ENCODE measurements at regions not wholly inside any gene's neighbourhood (a gene's known extent, or its start where the extent isn't known, plus 50 kb on each side); places are given as distances from the start of the nearest gene placed in this dataset.

- Histone ChIP-seq H3K79me2 (ENCODE audit: insufficient read depth, low read length) (no peaks in the 10 kb centered on the region), H4K5ac (ENCODE audit: insufficient read length, low read depth, low read length) (no peak overlapping the region), H4K8ac (replicated peaks; ENCODE audit: insufficient read length, low read depth, low read length) (no peak overlapping the region), H3T11ph (ENCODE audit: low read length) (no peak overlapping the region), H3K23ac (ENCODE audit: insufficient read length, low read depth, low read length) (no peak overlapping the region), H3K27ac (ENCODE audit: insufficient read length, low read depth, low read length) (no peak overlapping the region), H4K91ac (ENCODE audit: insufficient read length, low read depth, low read length) (peak overlapping the region; percentile 14), H2AK5ac (ENCODE audit: insufficient read length, low read length) (no peak overlapping the region), H3K14ac (ENCODE audit: insufficient read depth, low read length) (no peak overlapping the region), H3K23me2 (ENCODE audit: insufficient read length, low read depth, low read length, poor library complexity, severe bottlenecking) (no peaks in the 10 kb centered on the region), H2BK15ac (ENCODE audit: low read depth, low read length) (no peak overlapping the region), H4K20me1 (ENCODE audit: control insufficient read depth, insufficient read depth, insufficient read length) (no peaks in the 10 kb centered on the region), H3K9ac (ENCODE audit: extremely low read depth, insufficient read length, low read length) (no peak overlapping the region), H2AFZ (ENCODE audit: low read length) (no peak overlapping the region), H2BK120ac (ENCODE audit: low read depth, low read length, poor library complexity, severe bottlenecking) (no peak overlapping the region), H2BK12ac (ENCODE audit: insufficient read length, low read depth, low read length) (no peak overlapping the region), H2BK5ac (ENCODE audit: insufficient read length, low read length) (no peak overlapping the region), H3K4me1 (ENCODE audit: insufficient read depth, low read length) (no peaks in the 10 kb centered on the region), H3K4ac (ENCODE audit: low read depth, low read length) (no peak overlapping the region), H3K9me3 (ENCODE audit: control insufficient read depth, low read depth, low read length) (no peaks in the 10 kb centered on the region), H3K79me1 (ENCODE audit: insufficient read depth, low read depth, low read length, poor library complexity, severe bottlenecking) (no peaks in the 10 kb centered on the region), H2BK20ac (ENCODE audit: low read depth, low read length, poor library complexity, severe bottlenecking) (no peak overlapping the region), H3K56ac (ENCODE audit: insufficient read length, low read depth, low read length) (no peak overlapping the region), H3K4me2 (ENCODE audit: insufficient read depth, insufficient read length, low read length) (no peak overlapping the region), H3K27me3 (ENCODE audit: insufficient read depth, low read length) (no peaks in the 10 kb centered on the region), H3K18ac (ENCODE audit: insufficient read length, low read depth, low read length) (no peak overlapping the region)
- no peaks in the 10 kb centered on the region for H3K27me3 Mint-ChIP-seq (ENCODE audit: low read depth)
- no peaks in the 10 kb centered on the region for H3K4me1 Mint-ChIP-seq
- no peak for DNase-seq
- WGBS (ENCODE audit: extremely low coverage, insufficient read length, low lambda C conversion rate), result 100% methylated on average over 1 of the region's 7 CpGs
- H3K27ac Mint-ChIP-seq, result peak overlapping the region in 1 of 3 experiments; percentile 2; a peak in 1 of 7 replicates
- H3K4me3 Mint-ChIP-seq, result no peak overlapping the region
- TF ChIP-seq CTCF (conservative IDR thresholded peaks at IDR 0.05), result no peak
- H3K36me3 Mint-ChIP-seq (ENCODE audit: insufficient read depth in 1 of 3, low read depth in 3 of 3), result peaks cover 0 to 2% (median 0%) of the 10 kb centered on the region in 3 experiments; a peak in 1 of 7 replicates
- peaks cover 0 to 2% of the 10 kb centered on the region in 2 experiments; a peak in 2 of 5 replicates for H3K9me3 Mint-ChIP-seq
Measured at GRCh38 chr19:31160336-31160926, 188.8 kb downstream of the TSHZ3 start.

Data from H9 (cell line).